ENCODE measurements at regions not wholly inside any gene's neighbourhood (a gene's known extent, or its start where the extent isn't known, plus 50 kb on each side); places are given as distances from the start of the nearest gene placed in this dataset.

- DNase-seq (ENCODE audit: low spot score) = no peak
Observed at GRCh38 chr12:58988643-58989344, 68.5 kb upstream of the LRIG3 start.

DNA sequence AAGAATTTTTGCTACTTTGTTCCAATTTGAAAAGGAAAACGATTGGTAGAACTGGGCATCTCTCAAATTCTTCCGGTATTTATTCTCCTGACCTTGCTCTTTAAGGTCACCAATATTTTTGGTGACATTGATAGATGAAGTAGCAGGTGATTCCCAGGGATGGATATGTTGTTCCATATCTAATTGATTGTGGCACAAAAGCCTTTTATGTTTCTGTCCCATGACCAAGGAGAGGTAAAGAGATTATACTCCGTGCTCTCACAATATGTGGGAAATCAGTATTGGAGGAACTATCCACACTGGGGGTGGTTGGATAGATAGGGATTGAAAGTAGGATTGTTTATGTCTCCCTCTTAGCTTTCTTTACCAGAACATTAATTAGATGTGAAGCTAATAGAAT, 61.7 kb upstream of the LRIG3 start:
- no peak for DNase-seq (ENCODE audit: low spot score)

- no peak for DNase-seq (ENCODE audit: low spot score)
Observed at GRCh38 chr12:58980768-58981167, 60.5 kb upstream of the LRIG3 start.

DNA sequence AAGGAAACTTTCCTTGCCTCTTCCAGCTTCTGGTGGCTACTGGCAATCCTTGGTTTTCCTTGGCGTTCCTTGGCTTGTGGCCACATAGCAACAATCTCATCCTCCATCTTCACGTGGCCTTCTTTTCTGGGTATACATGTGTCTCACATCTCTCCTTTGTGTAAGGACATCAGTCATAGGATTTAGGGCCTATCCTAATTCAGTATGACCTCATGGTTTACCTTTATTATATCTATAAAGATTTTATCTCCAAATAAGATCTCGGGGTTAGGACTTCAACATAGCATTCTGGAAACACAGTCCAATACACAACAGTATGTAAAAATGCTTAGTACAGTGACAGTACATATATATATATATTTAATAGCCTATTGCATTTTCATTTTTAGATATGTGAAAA, 58.4 kb upstream of the LRIG3 start:
- DNase-seq (ENCODE audit: low spot score) = no peak

- DNase-seq (ENCODE audit: low spot score) = no peak
Observed at GRCh38 chr12:58977476-58977875, 57.2 kb upstream of the LRIG3 start.

GRCh38 chr12:58976146-58976545, 55.8 kb upstream of the LRIG3 start:
- DNase-seq (ENCODE audit: low spot score) = no peak

Small RNA genes in the stretch of these regions (small RNA-seq; reads per million reads assigned to genes)
- gene RNU6-279P = 0 reads per million in 2 experiments
- 0 reads per million in 2 experiments for gene RNU6-871P
